Progenitor cell of endocrine pancreas (in vitro differentiated cells): ENCODE measurements at regions not wholly inside any gene's neighbourhood (a gene's known extent, or its start where the extent isn't known, plus 50 kb on each side); places are given as distances from the start of the nearest gene placed in this dataset.

Source experiments
- DNase-seq: peaks from one replicate; pipeline ENCODE4 v3.0.0; 2021; ENCODE audit warnings: low spot score; ENCODE audit not compliant: unreplicated experiment
- H3K27ac Mint-ChIP-seq: 2 replicates; pipeline ENCODE4 v1.8.0; 2021; ENCODE audit warnings: mild to moderate bottlenecking, moderate library complexity, mixed read lengths
- H3K27me3 Mint-ChIP-seq: 2 replicates; pipeline ENCODE4 v1.8.0; 2021; ENCODE audit warnings: mixed read lengths
- H3K36me3 Mint-ChIP-seq: 2 replicates; pipeline ENCODE4 v1.8.0; 2022; ENCODE audit warnings: mixed read lengths; ENCODE audit not compliant: insufficient read depth
- H3K4me1 Mint-ChIP-seq: 2 replicates; pipeline ENCODE4 v1.8.0; 2021; ENCODE audit warnings: low read depth, mixed read lengths
- H3K4me3 Mint-ChIP-seq: 2 replicates; pipeline ENCODE4 v1.8.0; 2021; ENCODE audit warnings: low read depth, mild to moderate bottlenecking, moderate library complexity, mixed read lengths
- H3K9me3 Mint-ChIP-seq: 2 replicates; pipeline ENCODE4 v1.8.0; 2021; ENCODE audit warnings: low read depth, mixed read lengths
- CTCF ChIP-seq: fragments of 200-600 bp; sonication (generic); IDR thresholded peaks from one replicate; pipeline ENCODE4 v1.5.0; 2021; ENCODE audit warnings: antibody characterized with exemption, mild to moderate bottlenecking; ENCODE audit not compliant: unreplicated experiment

GRCh38 chr19:13623716-13624710, 117.7 kb upstream of the CACNA1A start:
- TF ChIP-seq CTCF: no peak
- no peak for DNase-seq
- Mint-ChIP-seq H3K9me3 (no peaks in the 10 kb centered on the region), H3K4me3 (peak overlapping the region; percentile 66), H3K27ac (peak overlapping the region; percentile 57), H3K27me3 (peaks cover 37% of the 10 kb centered on the region), H3K4me1 (peaks cover 20% of the 10 kb centered on the region), H3K36me3 (no peaks in the 10 kb centered on the region)

- no peaks in the 10 kb centered on the region for H3K36me3 Mint-ChIP-seq
- H3K27me3 Mint-ChIP-seq: peaks cover 42% of the 10 kb centered on the region
- peaks cover 20% of the 10 kb centered on the region for H3K4me1 Mint-ChIP-seq
- H3K9me3 Mint-ChIP-seq: no peaks in the 10 kb centered on the region
- peak overlapping the region; percentile 66 for H3K4me3 Mint-ChIP-seq
- peak overlapping the region; percentile 25 for H3K27ac Mint-ChIP-seq
- TF ChIP-seq CTCF: no peak
- no peak for DNase-seq
Observed at GRCh38 chr19:13622766-13623715, 116.8 kb upstream of the CACNA1A start.

- no peak overlapping the region for H3K4me3 Mint-ChIP-seq
- peaks cover 20% of the 10 kb centered on the region for H3K4me1 Mint-ChIP-seq
- DNase-seq: no peak
- H3K36me3 Mint-ChIP-seq: no peaks in the 10 kb centered on the region
- H3K27ac Mint-ChIP-seq: no peak overlapping the region
- peaks cover 56% of the 10 kb centered on the region for H3K27me3 Mint-ChIP-seq
- H3K9me3 Mint-ChIP-seq: no peaks in the 10 kb centered on the region
- TF ChIP-seq CTCF: no peak
Observed at GRCh38 chr19:13621413-13621812, 115.1 kb upstream of the CACNA1A start.

- Mint-ChIP-seq H3K27me3 (peaks cover 47% of the 10 kb centered on the region), H3K4me1 (peaks cover 18% of the 10 kb centered on the region), H3K4me3 (no peak overlapping the region), H3K36me3 (no peaks in the 10 kb centered on the region), H3K27ac (no peak overlapping the region), H3K9me3 (no peaks in the 10 kb centered on the region)
- no peak for TF ChIP-seq CTCF
- no peak for DNase-seq
Observed at GRCh38 chr19:13619203-13619632, 112.9 kb upstream of the CACNA1A start.

- Mint-ChIP-seq H3K27me3 (peaks cover 27% of the 10 kb centered on the region), H3K4me3 (no peak overlapping the region), H3K27ac (no peak overlapping the region), H3K4me1 (peaks cover 4% of the 10 kb centered on the region), H3K36me3 (no peaks in the 10 kb centered on the region), H3K9me3 (no peaks in the 10 kb centered on the region)
- TF ChIP-seq CTCF: no peak
- DNase-seq: no peak
Observed at GRCh38 chr19:13615890-13616289, 109.6 kb upstream of the CACNA1A start.
